H9 (cell line): ENCODE measurements at regions not wholly inside any gene's neighbourhood (a gene's known extent, or its start where the extent isn't known, plus 50 kb on each side); places are given as distances from the start of the nearest gene placed in this dataset.

Experiments
- DNase-seq: peaks from one replicate; pipeline ENCODE4 v3.0.0-alpha.2; 2017
- H2AFZ ChIP-seq: one replicate; pipeline ENCODE4 v1.6.1; 2013; ENCODE audit warnings: mild to moderate bottlenecking, low read length, control low read depth, moderate library complexity
- H2AK5ac ChIP-seq: 2 replicates; pipeline ENCODE4 v1.6.1; 2013; ENCODE audit warnings: low read length, control low read depth, mixed read lengths; ENCODE audit not compliant: insufficient read length
- H2BK120ac ChIP-seq: one replicate; pipeline ENCODE4 v1.6.1; 2013; ENCODE audit warnings: low read depth, mild to moderate bottlenecking, low read length, control low read depth, inconsistent platforms; ENCODE audit not compliant: poor library complexity, severe bottlenecking
- H2BK12ac ChIP-seq: 2 replicates; pipeline ENCODE4 v1.6.1; 2013; ENCODE audit warnings: low read length, control low read depth, mixed read lengths, low read depth; ENCODE audit not compliant: insufficient read length
- H2BK15ac ChIP-seq: 2 replicates; pipeline ENCODE4 v1.6.1; 2013; ENCODE audit warnings: low read depth, low read length, control low read depth
- H2BK20ac ChIP-seq: one replicate; pipeline ENCODE4 v1.6.1; 2013; ENCODE audit warnings: low read depth, mild to moderate bottlenecking, low read length, control low read depth, inconsistent platforms; ENCODE audit not compliant: poor library complexity, severe bottlenecking
- H2BK5ac ChIP-seq: 2 replicates; pipeline ENCODE4 v1.6.1; 2013; ENCODE audit warnings: low read length, control low read depth, mixed read lengths; ENCODE audit not compliant: insufficient read length
- H3K14ac ChIP-seq: 2 replicates; pipeline ENCODE4 v1.6.1; 2013; ENCODE audit warnings: low read length, control low read depth; ENCODE audit not compliant: insufficient read depth
- H3K18ac ChIP-seq: 2 replicates; pipeline ENCODE4 v1.6.1; 2013; ENCODE audit warnings: low read depth, mild to moderate bottlenecking, mixed read lengths, low read length, control low read depth; ENCODE audit not compliant: insufficient read length
- H3K23ac ChIP-seq: 2 replicates; pipeline ENCODE4 v1.6.1; 2013; ENCODE audit warnings: low read length, control low read depth, mixed read lengths, low read depth; ENCODE audit not compliant: insufficient read length
- H3K23me2 ChIP-seq: 2 replicates; pipeline ENCODE4 v1.6.1; 2013; ENCODE audit warnings: low read depth, mild to moderate bottlenecking, mixed read lengths, low read length, control low read depth; ENCODE audit not compliant: insufficient read length, poor library complexity, severe bottlenecking
- H3K27ac ChIP-seq: 2 replicates; pipeline ENCODE4 v1.5.1; 2013; ENCODE audit warnings: low read length, control low read depth, mixed read lengths, low read depth; ENCODE audit not compliant: insufficient read length
- H3K27me3 ChIP-seq: 2 replicates; pipeline ENCODE4 v1.6.1; 2013; ENCODE audit warnings: low read length, control low read depth, inconsistent platforms; ENCODE audit not compliant: insufficient read depth
- H3K4ac ChIP-seq: 2 replicates; pipeline ENCODE4 v1.6.1; 2013; ENCODE audit warnings: low read depth, mild to moderate bottlenecking, control low read depth, inconsistent platforms, low read length, moderate library complexity
- H3K4me1 ChIP-seq: 2 replicates; pipeline ENCODE4 v1.6.1; 2013; ENCODE audit warnings: low read length, control low read depth, inconsistent platforms; ENCODE audit not compliant: insufficient read depth
- H3K4me2 ChIP-seq: 2 replicates; pipeline ENCODE4 v1.6.1; 2013; ENCODE audit warnings: low read length, control low read depth, mixed read lengths; ENCODE audit not compliant: insufficient read length, insufficient read depth
- H3K56ac ChIP-seq: 2 replicates; pipeline ENCODE4 v1.6.1; 2013; ENCODE audit warnings: low read depth, mild to moderate bottlenecking, mixed read lengths, low read length, control low read depth; ENCODE audit not compliant: insufficient read length
- H3K79me1 ChIP-seq: 2 replicates; pipeline ENCODE4 v1.6.1; 2013; ENCODE audit warnings: low read depth, mild to moderate bottlenecking, moderate library complexity, low read length, control low read depth, inconsistent platforms; ENCODE audit not compliant: insufficient read depth, poor library complexity, severe bottlenecking
- H3K79me2 ChIP-seq: 2 replicates; pipeline ENCODE4 v1.6.1; 2013; ENCODE audit warnings: low read length, control low read depth, inconsistent platforms; ENCODE audit not compliant: insufficient read depth
- H3K9ac ChIP-seq: 2 replicates; pipeline ENCODE4 v1.6.1; 2013; ENCODE audit warnings: low read length, control low read depth, mixed read lengths; ENCODE audit not compliant: insufficient read length; ENCODE audit errors: extremely low read depth
- H3K9me3 ChIP-seq: one replicate; pipeline ENCODE4 v1.6.1; 2013; ENCODE audit warnings: low read depth, low read length, inconsistent platforms; ENCODE audit not compliant: control insufficient read depth
- H3T11ph ChIP-seq: one replicate; pipeline ENCODE4 v1.6.1; 2013; ENCODE audit warnings: mild to moderate bottlenecking, low read length, control low read depth, inconsistent platforms
- H4K20me1 ChIP-seq: one replicate; pipeline ENCODE4 v1.6.1; 2013; ENCODE audit not compliant: control insufficient read depth, insufficient read length, insufficient read depth
- H4K5ac ChIP-seq: 2 replicates; pipeline ENCODE4 v1.6.1; 2013; ENCODE audit warnings: low read depth, mild to moderate bottlenecking, mixed read lengths, low read length, control low read depth; ENCODE audit not compliant: insufficient read length
- H4K8ac ChIP-seq: replicated peaks from 2 replicates; pipeline ENCODE4 v1.6.1; 2013; ENCODE audit warnings: low read length, control low read depth, mixed read lengths, low read depth; ENCODE audit not compliant: insufficient read length
- H4K91ac ChIP-seq: 2 replicates; pipeline ENCODE4 v1.6.1; 2013; ENCODE audit warnings: low read depth, mild to moderate bottlenecking, moderate library complexity, mixed read lengths, low read length, control low read depth; ENCODE audit not compliant: insufficient read length
- H3K27ac Mint-ChIP-seq, 3 experiments: 2 replicates in 2 of 3; 3 replicates in 1 of 3; pipeline ENCODE4 v1.8.0; 2020 to 2021; ENCODE audit warnings: mixed read lengths in 3 of 3, mild to moderate bottlenecking in 1 of 3, moderate library complexity in 1 of 3
- H3K27me3 Mint-ChIP-seq: 2 replicates; pipeline ENCODE4 v1.8.0; 2021; ENCODE audit warnings: low read depth, mild to moderate bottlenecking, moderate library complexity, mixed read lengths
- H3K36me3 Mint-ChIP-seq, 3 experiments: 2 replicates in 2 of 3; 3 replicates in 1 of 3; pipeline ENCODE4 v1.8.0; 2020 to 2021; ENCODE audit warnings: low read depth in 3 of 3, mixed read lengths in 3 of 3; ENCODE audit not compliant: insufficient read depth in 1 of 3
- H3K4me1 Mint-ChIP-seq, 2 experiments: 2 replicates each; pipeline ENCODE4 v1.8.0; 2020; ENCODE audit warnings: mixed read lengths in 2 of 2
- H3K4me3 Mint-ChIP-seq, 2 experiments: 2 replicates in 1 of 2; 3 replicates in 1 of 2; pipeline ENCODE4 v1.8.0; 2020 to 2021; ENCODE audit warnings: mild to moderate bottlenecking in 2 of 2, mixed read lengths in 2 of 2, moderate library complexity in 1 of 2
- H3K9me3 Mint-ChIP-seq, 2 experiments: 2 replicates in 1 of 2; 3 replicates in 1 of 2; pipeline ENCODE4 v1.8.0; 2020; ENCODE audit warnings: mild to moderate bottlenecking in 2 of 2, mixed read lengths in 2 of 2, moderate library complexity in 1 of 2
- WGBS: extraction: QIAGEN DNeasy Blood & Tissue Kit; methylation state at CpG from one replicate; pipeline ENCODE4 v1.1.7; 2013; ENCODE audit warnings: missing lambda C conversion rate, low lambda C conversion rate, mixed read lengths; ENCODE audit not compliant: insufficient read length; ENCODE audit errors: extremely low coverage; 5-methylcytosine and 5-hydroxymethylcytosine counted together
- TF ChIP-seq, protein P1 (sequence below): fragments of 200-600 bp; sonication (generic); conservative IDR thresholded peaks from 3 replicates; pipeline ENCODE4 v1.8.0; 2021; ENCODE audit warnings: antibody characterized with exemption, mild to moderate bottlenecking

DNA sequence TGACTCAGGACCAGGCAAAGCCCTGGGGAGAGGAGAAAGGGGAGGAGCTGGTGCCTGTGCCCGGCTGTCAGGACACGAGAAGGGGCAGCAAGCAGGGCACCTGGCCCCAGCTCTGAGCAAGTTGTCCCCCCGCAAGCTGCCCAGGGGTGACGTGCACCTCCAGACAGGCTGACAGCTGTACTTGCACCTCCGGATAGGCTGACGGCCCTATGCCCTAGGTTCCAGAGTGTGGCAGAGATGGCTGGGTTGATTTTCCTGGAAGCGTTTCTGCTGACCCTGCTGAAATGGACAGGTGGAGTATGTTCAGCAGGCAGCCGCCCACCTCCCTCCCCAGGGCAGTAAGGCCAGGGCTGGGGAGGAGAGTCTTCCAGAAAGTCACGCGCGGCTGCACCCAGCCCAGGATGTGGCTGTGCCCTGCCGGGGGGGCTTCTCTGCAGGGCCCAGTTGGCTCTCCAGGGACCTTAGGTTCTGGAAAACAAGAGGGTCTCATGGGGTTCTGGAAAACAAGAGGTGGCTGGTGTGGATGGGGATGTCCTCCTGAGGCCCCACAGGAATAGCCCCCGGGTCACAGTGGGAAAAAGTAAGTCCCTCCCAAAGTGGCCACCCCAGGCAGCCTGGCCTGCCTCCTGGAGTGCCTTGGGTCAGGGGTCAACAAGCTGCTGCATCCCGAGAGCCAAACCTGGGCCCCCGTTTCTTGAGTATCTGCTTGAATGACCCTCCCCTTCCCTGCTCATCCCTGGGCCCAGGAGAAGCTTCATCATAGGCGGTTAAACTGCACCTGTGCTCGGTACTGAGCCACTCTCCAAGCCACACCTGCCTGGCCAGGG is 71.4 kb upstream of the OTOS start:
- TF ChIP-seq, protein P1, sequence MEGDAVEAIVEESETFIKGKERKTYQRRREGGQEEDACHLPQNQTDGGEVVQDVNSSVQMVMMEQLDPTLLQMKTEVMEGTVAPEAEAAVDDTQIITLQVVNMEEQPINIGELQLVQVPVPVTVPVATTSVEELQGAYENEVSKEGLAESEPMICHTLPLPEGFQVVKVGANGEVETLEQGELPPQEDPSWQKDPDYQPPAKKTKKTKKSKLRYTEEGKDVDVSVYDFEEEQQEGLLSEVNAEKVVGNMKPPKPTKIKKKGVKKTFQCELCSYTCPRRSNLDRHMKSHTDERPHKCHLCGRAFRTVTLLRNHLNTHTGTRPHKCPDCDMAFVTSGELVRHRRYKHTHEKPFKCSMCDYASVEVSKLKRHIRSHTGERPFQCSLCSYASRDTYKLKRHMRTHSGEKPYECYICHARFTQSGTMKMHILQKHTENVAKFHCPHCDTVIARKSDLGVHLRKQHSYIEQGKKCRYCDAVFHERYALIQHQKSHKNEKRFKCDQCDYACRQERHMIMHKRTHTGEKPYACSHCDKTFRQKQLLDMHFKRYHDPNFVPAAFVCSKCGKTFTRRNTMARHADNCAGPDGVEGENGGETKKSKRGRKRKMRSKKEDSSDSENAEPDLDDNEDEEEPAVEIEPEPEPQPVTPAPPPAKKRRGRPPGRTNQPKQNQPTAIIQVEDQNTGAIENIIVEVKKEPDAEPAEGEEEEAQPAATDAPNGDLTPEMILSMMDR: no peak

More for the DNA sequence above, 71.4 kb upstream of the OTOS start:
- no peak overlapping the region for H3K4me2 ChIP-seq
- no peak overlapping the region for H3T11ph ChIP-seq
- no peak overlapping the region for H3K23ac ChIP-seq
- peaks cover 3% of the 10 kb centered on the region for H3K27me3 Mint-ChIP-seq
- H2AK5ac ChIP-seq: no peak overlapping the region
- H3K9ac ChIP-seq: no peak overlapping the region
- no peak overlapping the region for H3K18ac ChIP-seq
- H4K8ac ChIP-seq: no peak overlapping the region
- H2BK15ac ChIP-seq: no peak overlapping the region
- WGBS: no CpG with 5 or more reads among the region's 17 CpGs
- H3K36me3 Mint-ChIP-seq: no peaks in the 10 kb centered on the region; a peak in 1 of 7 replicates
- no peak overlapping the region for H2BK20ac ChIP-seq
- 0 out of 4 replicates have a peak, but pooled peaks cover 0 to 4% of the 10 kb centered on the region in 2 experiments for H3K4me1 Mint-ChIP-seq
- H3K4ac ChIP-seq: no peak overlapping the region
- H3K4me1 ChIP-seq: no peaks in the 10 kb centered on the region
- no peaks in the 10 kb centered on the region for H3K27me3 ChIP-seq
- H4K20me1 ChIP-seq: no peaks in the 10 kb centered on the region
- H3K79me1 ChIP-seq: no peaks in the 10 kb centered on the region
- peaks cover 0 to 4% of the 10 kb centered on the region in 2 experiments; a peak in 2 of 5 replicates for H3K9me3 Mint-ChIP-seq
- H3K79me2 ChIP-seq: no peaks in the 10 kb centered on the region
- no peak overlapping the region for H2BK5ac ChIP-seq
- no peak overlapping the region for H3K4me3 Mint-ChIP-seq
- no peaks in the 10 kb centered on the region for H3K9me3 ChIP-seq
- no peak overlapping the region for H4K91ac ChIP-seq
- H2BK120ac ChIP-seq: no peak overlapping the region
- H2AFZ ChIP-seq: no peak overlapping the region
- no peak overlapping the region for H3K27ac ChIP-seq
- no peak overlapping the region for H3K27ac Mint-ChIP-seq
- H3K23me2 ChIP-seq: no peaks in the 10 kb centered on the region
- DNase-seq: no peak
- no peak overlapping the region for H4K5ac ChIP-seq
- H3K56ac ChIP-seq: no peak overlapping the region
- no peak overlapping the region for H3K14ac ChIP-seq
- no peak overlapping the region for H2BK12ac ChIP-seq
